Kidney glomerular epithelial cell (primary cell): ENCODE measurements at regions not wholly inside any gene's neighbourhood (a gene's known extent, or its start where the extent isn't known, plus 50 kb on each side); places are given as distances from the start of the nearest gene placed in this dataset.
"Not testable (repeated sequence)": the region's sequence is repeated elsewhere in the genome, so short reads cannot be mapped to it uniquely, and the experiment has no call there.

Source experiments
- DNase-seq: peaks from one replicate; lab custom pipeline; 2025; lab: John Stamatoyannopoulos, UW

- no peak for DNase-seq
Measured at GRCh38 chr6:100226811-100227210, 232.8 kb upstream of the MCHR2 start.

GRCh38 chr6:100223952-100224351, 229.9 kb upstream of the MCHR2 start:
- not testable (repeated sequence) for DNase-seq

GRCh38 chr6:100220543-100220942, 226.5 kb upstream of the MCHR2 start:
- DNase-seq: no peak

GRCh38 chr6:100217225-100218012, 223.4 kb upstream of the MCHR2 start:
- no peak for DNase-seq

GRCh38 chr6:100216760-100217159, 222.7 kb upstream of the MCHR2 start:
- no peak for DNase-seq

GRCh38 chr6:100212131-100212530, 218.1 kb upstream of the MCHR2 start:
- no peak for DNase-seq

GRCh38 chr6:100210137-100211117, 216.4 kb upstream of the MCHR2 start:
- no peak for DNase-seq

- no peak for DNase-seq
Measured at GRCh38 chr6:100209323-100210136, 215.5 kb upstream of the MCHR2 start.

GRCh38 chr6:100203400-100203799, 209.4 kb upstream of the MCHR2 start:
- peak; percentile 61 for DNase-seq

GRCh38 chr6:100202417-100203194, 208.6 kb upstream of the MCHR2 start:
- DNase-seq: peak; percentile 96

- DNase-seq: not testable (repeated sequence)
Measured at GRCh38 chr6:100196214-100196982, 202.4 kb upstream of the MCHR2 start.

- DNase-seq: not testable (repeated sequence)
Measured at GRCh38 chr6:100195244-100195643, 201.2 kb upstream of the MCHR2 start.

GRCh38 chr6:100194535-100194934, 200.5 kb upstream of the MCHR2 start:
- DNase-seq: no peak

GRCh38 chr6:100188754-100189153, 194.7 kb upstream of the MCHR2 start:
- no peak for DNase-seq

GRCh38 chr6:100186552-100186951, 192.5 kb upstream of the MCHR2 start:
- no peak for DNase-seq

- no peak for DNase-seq
Measured at GRCh38 chr6:100185615-100186014, 191.6 kb upstream of the MCHR2 start.

GRCh38 chr6:100184473-100184872, 190.4 kb upstream of the MCHR2 start:
- no peak for DNase-seq

- DNase-seq: no peak
Measured at GRCh38 chr6:100182313-100182712, 188.3 kb upstream of the MCHR2 start.

- no peak for DNase-seq
Measured at GRCh38 chr6:100181309-100181708, 187.3 kb upstream of the MCHR2 start.

- DNase-seq: no peak
Measured at GRCh38 chr6:100179576-100179975, 185.6 kb upstream of the MCHR2 start.
